ENCODE measurements at regions not wholly inside any gene's neighbourhood (a gene's known extent, or its start where the extent isn't known, plus 50 kb on each side); places are given as distances from the start of the nearest gene placed in this dataset.

- Mint-ChIP-seq H3K9me3 (no peaks in the 10 kb centered on the region), H3K27me3 (ENCODE audit: low read depth) (peaks cover 22% of the 10 kb centered on the region), H3K36me3 (ENCODE audit: low read depth) (no peaks in the 10 kb centered on the region), H3K4me3 (no peak overlapping the region), H3K27ac (no peak overlapping the region), H3K4me1 (peaks cover 9% of the 10 kb centered on the region)
- peak; percentile 37 to 67 (median 49) for TF ChIP-seq CTCF (IDR thresholded peaks at IDR 0.05; ENCODE audit: unreplicated experiment in 3 of 3)
Observed at GRCh38 chr11:112555491-112556364, 295.1 kb upstream of the PLET1 start.

- Mint-ChIP-seq H3K27me3 (ENCODE audit: low read depth) (peaks cover 30% of the 10 kb centered on the region), H3K36me3 (ENCODE audit: low read depth) (no peaks in the 10 kb centered on the region), H3K9me3 (no peaks in the 10 kb centered on the region), H3K4me1 (peaks cover 16% of the 10 kb centered on the region), H3K4me3 (no peak overlapping the region), H3K27ac (no peak overlapping the region)
- TF ChIP-seq CTCF (IDR thresholded peaks at IDR 0.05; ENCODE audit: unreplicated experiment in 3 of 3): no peak
Observed at GRCh38 chr11:112558691-112559090, 298.0 kb upstream of the PLET1 start.

- Mint-ChIP-seq H3K4me1 (peaks cover 24% of the 10 kb centered on the region), H3K4me3 (no peak overlapping the region), H3K27ac (peak overlapping the region in 1 of 3 experiments; percentile 87), H3K27me3 (ENCODE audit: low read depth) (peaks cover 23% of the 10 kb centered on the region), H3K9me3 (no peaks in the 10 kb centered on the region), H3K36me3 (ENCODE audit: low read depth) (no peaks in the 10 kb centered on the region)
- TF ChIP-seq CTCF (IDR thresholded peaks at IDR 0.05; ENCODE audit: unreplicated experiment in 3 of 3): no peak
Observed at GRCh38 chr11:112563808-112564207, 303.1 kb upstream of the PLET1 start.

GRCh38 chr11:112564228-112564955 lies 303.7 kb upstream of the PLET1 start:
- H3K27me3 Mint-ChIP-seq (ENCODE audit: low read depth): peaks cover 19% of the 10 kb centered on the region
- peaks cover 22% of the 10 kb centered on the region for H3K4me1 Mint-ChIP-seq
- no peak for TF ChIP-seq CTCF (IDR thresholded peaks at IDR 0.05; ENCODE audit: unreplicated experiment in 3 of 3)
- H3K9me3 Mint-ChIP-seq: no peaks in the 10 kb centered on the region
- H3K36me3 Mint-ChIP-seq (ENCODE audit: low read depth): no peaks in the 10 kb centered on the region
- peak overlapping the region in 2 of 3 experiments; percentile 77 to 87 for H3K27ac Mint-ChIP-seq
- no peak overlapping the region for H3K4me3 Mint-ChIP-seq

GRCh38 chr11:112565551-112565950 lies 304.9 kb upstream of the PLET1 start:
- Mint-ChIP-seq H3K27me3 (ENCODE audit: low read depth) (peaks cover 19% of the 10 kb centered on the region), H3K4me3 (no peak overlapping the region)

More at GRCh38 chr11:112565551-112565950, 304.9 kb upstream of the PLET1 start:
- Mint-ChIP-seq H3K27ac (peak overlapping the region in 1 of 3 experiments; percentile 87), H3K4me1 (peaks cover 22% of the 10 kb centered on the region), H3K36me3 (ENCODE audit: low read depth) (no peaks in the 10 kb centered on the region), H3K9me3 (no peaks in the 10 kb centered on the region)
- no peak for TF ChIP-seq CTCF (IDR thresholded peaks at IDR 0.05; ENCODE audit: unreplicated experiment in 3 of 3)
